ENCODE measurements at regions not wholly inside any gene's neighbourhood (a gene's known extent, or its start where the extent isn't known, plus 50 kb on each side); places are given as distances from the start of the nearest gene placed in this dataset.

DNA sequence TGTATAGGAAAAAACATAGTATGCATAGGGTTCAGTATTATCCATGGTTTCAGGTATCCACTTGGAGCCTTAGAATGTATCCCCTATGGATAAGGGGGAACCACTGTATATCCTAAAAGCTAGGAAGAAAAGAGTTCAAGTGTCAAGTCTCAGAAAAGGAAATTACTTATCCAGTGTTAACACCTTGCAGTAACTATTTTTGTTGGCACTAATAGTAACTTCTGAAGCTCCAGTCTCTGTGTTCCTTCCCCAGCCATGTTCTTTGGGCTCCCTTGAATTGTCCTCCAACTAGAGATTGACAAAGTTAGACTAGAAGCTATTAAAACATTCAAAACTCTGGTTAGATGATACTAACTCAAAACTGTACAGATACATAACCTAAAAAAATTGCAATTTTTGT lies 370.8 kb downstream of the NFIB start:
- Histone ChIP-seq H3K9ac (ENCODE audit: low read length) (no peak overlapping the region), H3K9me3 (ENCODE audit: insufficient read depth, low read depth, low read length) (no peaks in the 10 kb centered on the region), H3K27ac (ENCODE audit: low read depth, low read length) (no peak overlapping the region)

DNA sequence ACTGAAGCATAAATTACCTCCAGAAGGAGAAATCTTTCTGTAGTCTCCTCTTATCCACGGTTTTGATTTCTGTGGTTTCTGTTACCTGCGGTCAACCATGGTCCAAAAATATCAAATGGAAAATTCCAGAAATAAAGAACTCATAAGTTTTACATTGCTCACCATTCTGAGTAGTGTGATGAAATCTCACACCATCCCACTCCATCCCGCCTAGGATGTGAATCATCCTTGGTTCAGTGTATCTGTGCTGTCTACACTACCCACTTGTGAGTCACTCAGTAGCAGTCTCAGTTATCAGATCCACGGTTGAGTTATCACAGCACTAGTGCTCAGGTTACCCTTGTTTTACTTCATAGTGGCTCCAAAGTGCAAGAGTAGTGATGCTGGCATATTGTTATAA lies 371.2 kb downstream of the NFIB start:
- H2BK5ac ChIP-seq (ENCODE audit: low read depth, low read length, poor library complexity), result no peak overlapping the region
- H3K18ac ChIP-seq (ENCODE audit: low read length), result no peak overlapping the region
- no peaks in the 10 kb centered on the region for H3K9me3 ChIP-seq (ENCODE audit: insufficient read depth, low read depth, low read length)
- H3K23ac ChIP-seq (ENCODE audit: low read length), result no peak overlapping the region
- H3K27ac ChIP-seq (ENCODE audit: low read depth, low read length), result no peak overlapping the region
- H3K4me2 ChIP-seq (ENCODE audit: low read length), result no peak overlapping the region
- no peaks in the 10 kb centered on the region for H3K79me2 ChIP-seq (ENCODE audit: control insufficient read depth, insufficient read depth, low read length, poor library complexity)
- no peak overlapping the region for H2AFZ ChIP-seq (ENCODE audit: insufficient read depth, low read length, poor library complexity)
- H2BK120ac ChIP-seq (ENCODE audit: insufficient read depth, low read length, poor library complexity), result no peak overlapping the region
- H4K91ac ChIP-seq (ENCODE audit: low read depth, low read length), result no peak overlapping the region
- no peaks in the 10 kb centered on the region for H3K27me3 ChIP-seq (ENCODE audit: insufficient read depth, low read length)
- no peak overlapping the region for H4K8ac ChIP-seq (ENCODE audit: low read depth, low read length)
- no peak overlapping the region for H2BK12ac ChIP-seq (ENCODE audit: low read length)
- peak; percentile 75 for DNase-seq
- no peak overlapping the region for H2AK5ac ChIP-seq (ENCODE audit: low read length)
- H3K4ac ChIP-seq (ENCODE audit: low read depth, low read length), result no peak overlapping the region
- no peak overlapping the region for H3K9ac ChIP-seq (ENCODE audit: low read length)
- no peak overlapping the region for H3K14ac ChIP-seq (ENCODE audit: low read length)
- no peaks in the 10 kb centered on the region for H3K79me1 ChIP-seq (ENCODE audit: low read length)
- no peaks in the 10 kb centered on the region for H3K4me1 ChIP-seq (ENCODE audit: control insufficient read depth in 1 of 2, insufficient read depth in 2 of 2, low read length in 2 of 2)
- WGBS (ENCODE audit: extremely low coverage, insufficient coverage, insufficient read length), result no CpG with 5 or more reads among the region's 4 CpGs
- no peak overlapping the region for H4K12ac ChIP-seq (ENCODE audit: low read depth, low read length)
- H3K4me3 ChIP-seq (ENCODE audit: low read depth, low read length), result no peak overlapping the region
- no peaks in the 10 kb centered on the region for H3K36me3 ChIP-seq (ENCODE audit: control insufficient read depth in 1 of 2, insufficient read depth in 2 of 2, low read length in 2 of 2)

More for the DNA sequence above, 370.8 kb downstream of the NFIB start:
- no peak overlapping the region for H3K4me3 ChIP-seq (ENCODE audit: low read depth, low read length)
- H3K36me3 ChIP-seq (ENCODE audit: control insufficient read depth in 1 of 2, insufficient read depth in 2 of 2, low read length in 2 of 2), result no peaks in the 10 kb centered on the region
- no peak for DNase-seq
- no peaks in the 10 kb centered on the region for H3K27me3 ChIP-seq (ENCODE audit: insufficient read depth, low read length)
- no peak overlapping the region for H2BK12ac ChIP-seq (ENCODE audit: low read length)
- H3K79me1 ChIP-seq (ENCODE audit: low read length), result no peaks in the 10 kb centered on the region
- H4K12ac ChIP-seq (ENCODE audit: low read depth, low read length), result no peak overlapping the region
- no peak overlapping the region for H4K8ac ChIP-seq (ENCODE audit: low read depth, low read length)
- H2AFZ ChIP-seq (ENCODE audit: insufficient read depth, low read length, poor library complexity), result no peak overlapping the region
- H2BK5ac ChIP-seq (ENCODE audit: low read depth, low read length, poor library complexity), result no peak overlapping the region
- no peak overlapping the region for H2AK5ac ChIP-seq (ENCODE audit: low read length)
- H4K91ac ChIP-seq (ENCODE audit: low read depth, low read length), result no peak overlapping the region
- H3K4ac ChIP-seq (ENCODE audit: low read depth, low read length), result no peak overlapping the region
- no peak overlapping the region for H3K18ac ChIP-seq (ENCODE audit: low read length)
- no peaks in the 10 kb centered on the region for H3K79me2 ChIP-seq (ENCODE audit: control insufficient read depth, insufficient read depth, low read length, poor library complexity)
- no peak overlapping the region for H3K23ac ChIP-seq (ENCODE audit: low read length)
- H3K4me2 ChIP-seq (ENCODE audit: low read length), result no peak overlapping the region
- no peak overlapping the region for H3K14ac ChIP-seq (ENCODE audit: low read length)
- H3K4me1 ChIP-seq (ENCODE audit: control insufficient read depth in 1 of 2, insufficient read depth in 2 of 2, low read length in 2 of 2), result no peaks in the 10 kb centered on the region
- no peak overlapping the region for H2BK120ac ChIP-seq (ENCODE audit: insufficient read depth, low read length, poor library complexity)

DNA sequence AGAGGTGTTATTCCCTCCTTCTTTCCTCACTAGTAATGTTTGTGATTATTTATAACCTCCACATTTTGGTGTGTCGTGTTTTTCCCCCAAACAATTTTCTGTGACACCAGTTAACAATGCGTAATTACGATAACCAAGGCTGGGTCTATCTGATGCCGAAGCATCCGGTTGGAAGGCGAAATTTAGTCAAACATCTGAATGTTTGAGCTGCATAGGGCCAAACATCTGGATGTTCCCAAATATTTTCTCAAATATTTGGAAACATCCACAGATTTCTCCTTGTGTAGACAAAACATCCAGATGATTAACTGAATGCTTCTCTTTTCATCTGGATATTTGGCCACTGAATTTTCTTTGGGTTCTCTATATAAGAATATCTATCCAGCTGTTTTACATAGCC lies 371.7 kb downstream of the NFIB start:
- H3K23ac ChIP-seq (ENCODE audit: low read length), result no peak overlapping the region
- no peaks in the 10 kb centered on the region for H3K79me1 ChIP-seq (ENCODE audit: low read length)
- no peak overlapping the region for H3K18ac ChIP-seq (ENCODE audit: low read length)
- no peak overlapping the region for H3K14ac ChIP-seq (ENCODE audit: low read length)
- no peaks in the 10 kb centered on the region for H3K79me2 ChIP-seq (ENCODE audit: control insufficient read depth, insufficient read depth, low read length, poor library complexity)
- no peak overlapping the region for H4K8ac ChIP-seq (ENCODE audit: low read depth, low read length)
- no peak overlapping the region for H3K4me2 ChIP-seq (ENCODE audit: low read length)
- no CpG with 5 or more reads among the region's 6 CpGs for WGBS (ENCODE audit: extremely low coverage, insufficient coverage, insufficient read length)
- DNase-seq, result no peak
- H2AK5ac ChIP-seq (ENCODE audit: low read length), result no peak overlapping the region
- no peaks in the 10 kb centered on the region for H3K36me3 ChIP-seq (ENCODE audit: control insufficient read depth in 1 of 2, insufficient read depth in 2 of 2, low read length in 2 of 2)
- H4K12ac ChIP-seq (ENCODE audit: low read depth, low read length), result no peak overlapping the region
- no peak overlapping the region for H3K27ac ChIP-seq (ENCODE audit: low read depth, low read length)
- H2BK5ac ChIP-seq (ENCODE audit: low read depth, low read length, poor library complexity), result no peak overlapping the region
- no peak overlapping the region for H3K9ac ChIP-seq (ENCODE audit: low read length)
- H3K4me1 ChIP-seq (ENCODE audit: control insufficient read depth in 1 of 2, insufficient read depth in 2 of 2, low read length in 2 of 2), result no peaks in the 10 kb centered on the region
- H3K27me3 ChIP-seq (ENCODE audit: insufficient read depth, low read length), result no peaks in the 10 kb centered on the region
- H2BK12ac ChIP-seq (ENCODE audit: low read length), result no peak overlapping the region
- H3K4ac ChIP-seq (ENCODE audit: low read depth, low read length), result no peak overlapping the region
- no peak overlapping the region for H2BK120ac ChIP-seq (ENCODE audit: insufficient read depth, low read length, poor library complexity)
- H4K91ac ChIP-seq (ENCODE audit: low read depth, low read length), result no peak overlapping the region
- H3K4me3 ChIP-seq (ENCODE audit: low read depth, low read length), result no peak overlapping the region
- no peak overlapping the region for H2AFZ ChIP-seq (ENCODE audit: insufficient read depth, low read length, poor library complexity)
- H3K9me3 ChIP-seq (ENCODE audit: insufficient read depth, low read depth, low read length), result no peaks in the 10 kb centered on the region

DNA sequence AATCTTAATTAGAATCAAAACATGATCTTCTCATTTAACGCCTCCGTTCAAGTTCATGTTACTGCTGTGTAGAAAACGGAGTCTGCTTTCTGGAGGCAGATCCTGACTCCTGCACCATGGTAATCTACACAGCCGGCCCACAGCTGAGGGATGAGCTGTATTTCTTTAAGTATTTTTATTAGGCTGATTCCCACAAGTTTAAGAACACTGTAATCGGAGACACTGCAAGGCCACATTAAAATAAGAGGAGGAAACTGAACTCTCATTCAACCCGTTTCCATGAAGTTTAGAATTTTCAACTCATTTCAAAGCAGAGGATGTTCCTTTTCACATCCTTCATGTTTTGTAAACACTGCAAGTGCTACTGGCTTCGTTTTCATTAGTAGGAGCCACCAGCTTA lies 372.2 kb downstream of the NFIB start:
- no peak overlapping the region for H3K18ac ChIP-seq (ENCODE audit: low read length)
- no peak overlapping the region for H2BK5ac ChIP-seq (ENCODE audit: low read depth, low read length, poor library complexity)
- no peak for DNase-seq
- H4K91ac ChIP-seq (ENCODE audit: low read depth, low read length), result no peak overlapping the region
- no CpG with 5 or more reads among the region's 7 CpGs for WGBS (ENCODE audit: extremely low coverage, insufficient coverage, insufficient read length)
- no peak overlapping the region for H2BK12ac ChIP-seq (ENCODE audit: low read length)
- H4K12ac ChIP-seq (ENCODE audit: low read depth, low read length), result no peak overlapping the region
- H3K4me3 ChIP-seq (ENCODE audit: low read depth, low read length), result no peak overlapping the region
- H3K9ac ChIP-seq (ENCODE audit: low read length), result no peak overlapping the region
- no peaks in the 10 kb centered on the region for H3K4me1 ChIP-seq (ENCODE audit: control insufficient read depth in 1 of 2, insufficient read depth in 2 of 2, low read length in 2 of 2)
- no peak overlapping the region for H2AK5ac ChIP-seq (ENCODE audit: low read length)
- no peak overlapping the region for H2AFZ ChIP-seq (ENCODE audit: insufficient read depth, low read length, poor library complexity)
- H3K27ac ChIP-seq (ENCODE audit: low read depth, low read length), result no peak overlapping the region
- no peak overlapping the region for H3K23ac ChIP-seq (ENCODE audit: low read length)
- no peaks in the 10 kb centered on the region for H3K9me3 ChIP-seq (ENCODE audit: insufficient read depth, low read depth, low read length)
- H3K4me2 ChIP-seq (ENCODE audit: low read length), result no peak overlapping the region
- no peaks in the 10 kb centered on the region for H3K79me2 ChIP-seq (ENCODE audit: control insufficient read depth, insufficient read depth, low read length, poor library complexity)
- H3K79me1 ChIP-seq (ENCODE audit: low read length), result no peaks in the 10 kb centered on the region
- H3K4ac ChIP-seq (ENCODE audit: low read depth, low read length), result no peak overlapping the region
- H2BK120ac ChIP-seq (ENCODE audit: insufficient read depth, low read length, poor library complexity), result no peak overlapping the region
- no peaks in the 10 kb centered on the region for H3K27me3 ChIP-seq (ENCODE audit: insufficient read depth, low read length)
- H3K36me3 ChIP-seq (ENCODE audit: control insufficient read depth in 1 of 2, insufficient read depth in 2 of 2, low read length in 2 of 2), result no peaks in the 10 kb centered on the region
- no peak overlapping the region for H4K8ac ChIP-seq (ENCODE audit: low read depth, low read length)
- no peak overlapping the region for H3K14ac ChIP-seq (ENCODE audit: low read length)
